ENCODE measurements at regions not wholly inside any gene's neighbourhood (a gene's known extent, or its start where the extent isn't known, plus 50 kb on each side); places are given as distances from the start of the nearest gene placed in this dataset.

- H3K36me3 ChIP-seq (ENCODE audit: control insufficient read depth, insufficient read depth, low read length) = no peaks in the 10 kb centered on the region
- H3K4me3 Mint-ChIP-seq (ENCODE audit: unreplicated experiment) = no peak overlapping the region
- CTCF ChIA-PET = no interaction called here
- H3K4me3 ChIP-seq (ENCODE audit: low read depth, low read length) = no peak overlapping the region
- TF ChIP-seq CTCF (IDR thresholded peaks at IDR 0.05; ENCODE audit: insufficient read depth in 1 of 2, low read depth in 1 of 2, low read length in 1 of 2, severe bottlenecking in 1 of 2, unreplicated experiment in 1 of 2) = no peak
- intact Hi-C loops (cut with micrococcal nuclease; ENCODE audit: unreplicated experiment) = no loop called here
- no peaks in the 10 kb centered on the region for H3K4me1 ChIP-seq
- H3K9me3 ChIP-seq = no peaks in the 10 kb centered on the region
- no TSS peak for BruUV-seq (replicated peaks)
- H3K27me3 ChIP-seq (replicated peaks; ENCODE audit: control insufficient read depth, insufficient read depth, low read length) = no peaks in the 10 kb centered on the region
- no peaks in the 10 kb centered on the region for H3K4me1 Mint-ChIP-seq (ENCODE audit: low read depth, unreplicated experiment)
- H3K27me3 Mint-ChIP-seq (ENCODE audit: insufficient read depth, unreplicated experiment) = no peaks in the 10 kb centered on the region
- peaks cover 10% of the 10 kb centered on the region for H3K9me3 Mint-ChIP-seq (ENCODE audit: unreplicated experiment)
- H3K36me3 Mint-ChIP-seq (ENCODE audit: insufficient read depth, unreplicated experiment) = peaks cover 13% of the 10 kb centered on the region
- POLR2A ChIA-PET = no interaction called here
- no peak overlapping the region for H3K27ac Mint-ChIP-seq (ENCODE audit: unreplicated experiment)
- DNase-seq = no peak
Observed at GRCh38 chr1:198876371-198876871, 237.6 kb downstream of the PTPRC start.

- ChIA-PET CTCF (no interaction called here), POLR2A (interaction anchor here (0.6 kb wide), 1 partner anchor 1364 kb away, joined by 3 read pairs; no protein-coding TSS in a partner anchor)
- TF ChIP-seq CTCF (IDR thresholded peaks at IDR 0.05; ENCODE audit: insufficient read depth in 1 of 2, low read depth in 1 of 2, low read length in 1 of 2, severe bottlenecking in 1 of 2, unreplicated experiment in 1 of 2) = no peak
- Mint-ChIP-seq H3K4me1 (ENCODE audit: low read depth, unreplicated experiment) (no peaks in the 10 kb centered on the region), H3K27ac (ENCODE audit: unreplicated experiment) (no peak overlapping the region), H3K36me3 (ENCODE audit: insufficient read depth, unreplicated experiment) (peaks cover 13% of the 10 kb centered on the region), H3K9me3 (ENCODE audit: unreplicated experiment) (peaks cover 6% of the 10 kb centered on the region), H3K4me3 (ENCODE audit: unreplicated experiment) (no peak overlapping the region), H3K27me3 (ENCODE audit: insufficient read depth, unreplicated experiment) (no peaks in the 10 kb centered on the region)
- intact Hi-C loops (cut with micrococcal nuclease; ENCODE audit: unreplicated experiment) = no loop called here
- BruUV-seq (replicated peaks) = no TSS peak
- Histone ChIP-seq H3K4me1 (no peaks in the 10 kb centered on the region), H3K27me3 (replicated peaks; ENCODE audit: control insufficient read depth, insufficient read depth, low read length) (no peaks in the 10 kb centered on the region), H3K9me3 (no peaks in the 10 kb centered on the region), H3K36me3 (ENCODE audit: control insufficient read depth, insufficient read depth, low read length) (no peaks in the 10 kb centered on the region), H3K4me3 (ENCODE audit: low read depth, low read length) (no peak overlapping the region)
- no peak for DNase-seq
Observed at GRCh38 chr1:198878566-198878965, 239.7 kb downstream of the PTPRC start.

GRCh38 chr1:198879711-198880306 lies 241.0 kb downstream of the PTPRC start:
- intact Hi-C loops (cut with micrococcal nuclease; ENCODE audit: unreplicated experiment) = loop anchor here (10.0 kb wide), 1 partner anchor 235 kb away; no protein-coding TSS in a partner anchor
- CTCF ChIA-PET = interaction anchor here (0.6 kb wide), 1 partner anchor 23 kb away, joined by 3 read pairs; no protein-coding TSS in a partner anchor

More at GRCh38 chr1:198879711-198880306, 241.0 kb downstream of the PTPRC start:
- Mint-ChIP-seq H3K9me3 (ENCODE audit: unreplicated experiment) (no peaks in the 10 kb centered on the region), H3K27me3 (ENCODE audit: insufficient read depth, unreplicated experiment) (no peaks in the 10 kb centered on the region), H3K36me3 (ENCODE audit: insufficient read depth, unreplicated experiment) (peaks cover 13% of the 10 kb centered on the region), H3K27ac (ENCODE audit: unreplicated experiment) (no peak overlapping the region), H3K4me1 (ENCODE audit: low read depth, unreplicated experiment) (no peaks in the 10 kb centered on the region), H3K4me3 (ENCODE audit: unreplicated experiment) (no peak overlapping the region)
- Histone ChIP-seq H3K27me3 (replicated peaks; ENCODE audit: control insufficient read depth, insufficient read depth, low read length) (no peaks in the 10 kb centered on the region), H3K36me3 (ENCODE audit: control insufficient read depth, insufficient read depth, low read length) (no peaks in the 10 kb centered on the region), H3K4me3 (ENCODE audit: low read depth, low read length) (no peak overlapping the region), H3K9me3 (no peaks in the 10 kb centered on the region), H3K4me1 (no peaks in the 10 kb centered on the region)
- no peak for DNase-seq
- POLR2A ChIA-PET = no interaction called here
- BruUV-seq (replicated peaks) = no TSS peak
- TF ChIP-seq CTCF (IDR thresholded peaks at IDR 0.05; ENCODE audit: insufficient read depth in 1 of 2, low read depth in 1 of 2, low read length in 1 of 2, severe bottlenecking in 1 of 2, unreplicated experiment in 1 of 2) = no peak

All from Caco-2 (cell line).